ENCODE measurements at regions not wholly inside any gene's neighbourhood (a gene's known extent, or its start where the extent isn't known, plus 50 kb on each side); places are given as distances from the start of the nearest gene placed in this dataset.

DNA sequence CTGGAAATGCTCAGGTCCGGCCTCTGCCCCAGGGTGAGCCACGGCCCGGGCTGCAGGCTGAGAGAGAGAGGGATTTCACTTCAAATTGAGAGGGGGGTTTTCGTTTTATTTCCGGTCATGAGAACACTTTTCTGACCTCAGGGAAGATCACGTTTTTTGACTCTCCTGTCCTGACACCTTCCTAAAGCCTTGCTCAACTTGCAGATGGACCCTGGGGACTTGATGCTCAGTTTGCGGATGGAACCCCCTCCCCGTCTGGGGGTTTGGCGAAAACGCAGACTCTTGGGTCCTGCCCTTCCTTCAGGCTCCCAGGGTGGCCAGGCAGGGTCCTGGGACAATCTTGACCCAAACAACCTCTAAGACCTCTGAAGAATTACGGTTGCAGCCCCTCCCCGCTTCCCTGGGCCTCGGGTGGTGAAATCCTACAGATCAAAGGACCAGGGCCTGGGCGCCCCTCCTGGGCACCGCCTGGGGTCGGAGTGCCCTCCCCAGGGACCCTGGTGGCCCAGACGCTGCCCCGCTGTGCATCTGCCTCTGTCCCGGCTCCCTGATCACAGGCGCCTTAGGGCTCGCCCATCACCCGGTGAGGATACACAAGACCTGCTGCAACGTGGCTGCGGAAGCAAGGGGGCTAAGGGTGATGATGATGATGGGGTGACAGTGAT lies 148.2 kb downstream of the ERMARD start:
- no peak for DNase-seq

DNA sequence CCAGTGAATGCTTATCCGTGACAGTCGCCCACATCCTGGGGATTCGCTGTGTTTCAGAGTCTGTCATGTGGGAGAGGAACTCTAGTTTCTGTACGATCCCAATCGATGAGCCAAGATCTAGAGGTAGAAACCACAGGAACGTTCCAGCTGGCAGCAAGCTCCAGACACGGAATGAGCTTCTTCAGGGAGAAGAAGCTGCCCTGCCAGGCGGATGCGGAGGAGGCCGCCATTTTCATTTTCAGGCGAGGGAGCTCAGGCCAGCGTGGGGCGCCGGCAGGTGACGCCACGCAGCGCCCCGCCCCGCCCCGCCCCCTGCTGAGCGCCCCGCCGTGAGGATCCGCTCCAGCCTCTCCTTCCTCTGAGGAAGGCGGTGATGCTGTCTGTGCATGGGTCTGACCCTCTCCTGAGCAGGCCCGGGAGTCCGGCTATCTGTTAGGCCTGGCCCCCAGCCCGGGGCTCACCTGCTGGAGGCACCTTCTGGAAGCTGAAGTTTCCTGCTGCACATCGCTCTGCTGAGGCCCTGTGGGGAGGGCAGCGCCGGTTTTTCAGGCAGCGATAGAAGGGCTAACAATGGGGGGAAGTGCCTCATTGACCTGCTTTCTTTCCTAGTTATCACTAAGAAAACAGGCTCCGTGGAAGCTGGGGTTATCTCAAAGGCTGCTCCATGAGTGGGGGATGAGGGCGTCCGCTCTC lies 147.5 kb downstream of the ERMARD start:
- DNase-seq, result no peak

DNA sequence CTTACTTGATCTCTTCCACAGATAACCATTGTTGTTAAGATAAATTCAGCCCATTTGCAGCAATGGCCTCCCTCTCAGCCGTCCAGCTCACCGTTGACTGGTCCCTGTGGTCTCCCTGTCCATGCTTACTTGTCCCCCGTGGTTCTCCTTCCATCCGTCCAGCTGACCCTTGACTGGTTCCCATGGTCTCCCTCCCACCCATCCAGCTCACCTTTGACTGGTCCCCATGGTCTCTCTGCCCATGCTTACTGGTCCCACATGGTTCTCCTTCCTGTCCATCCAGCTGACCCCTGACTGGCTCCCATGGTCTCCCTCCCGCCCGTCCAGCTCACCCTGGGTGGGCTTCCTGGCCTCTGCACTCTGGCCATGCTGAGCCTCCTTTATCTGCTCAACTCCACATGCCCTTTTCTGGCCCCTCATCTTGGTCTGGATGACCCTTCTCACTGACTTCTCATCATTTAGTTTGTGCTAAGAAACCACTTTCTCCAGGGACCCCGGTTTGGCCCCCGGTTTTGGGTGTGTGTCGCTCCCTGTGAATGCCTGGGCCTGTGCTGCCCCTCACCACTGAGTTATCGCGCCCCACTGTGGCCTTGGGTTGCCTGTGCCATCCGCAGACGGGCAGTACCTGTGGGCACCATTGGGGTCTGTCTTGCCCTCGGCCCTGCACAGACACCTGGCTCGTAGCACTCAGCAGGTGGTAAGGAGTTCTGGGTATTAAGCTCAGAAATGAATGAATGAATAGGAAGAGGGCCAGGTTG lies 146.4 kb downstream of the ERMARD start:
- no peak for DNase-seq

DNA sequence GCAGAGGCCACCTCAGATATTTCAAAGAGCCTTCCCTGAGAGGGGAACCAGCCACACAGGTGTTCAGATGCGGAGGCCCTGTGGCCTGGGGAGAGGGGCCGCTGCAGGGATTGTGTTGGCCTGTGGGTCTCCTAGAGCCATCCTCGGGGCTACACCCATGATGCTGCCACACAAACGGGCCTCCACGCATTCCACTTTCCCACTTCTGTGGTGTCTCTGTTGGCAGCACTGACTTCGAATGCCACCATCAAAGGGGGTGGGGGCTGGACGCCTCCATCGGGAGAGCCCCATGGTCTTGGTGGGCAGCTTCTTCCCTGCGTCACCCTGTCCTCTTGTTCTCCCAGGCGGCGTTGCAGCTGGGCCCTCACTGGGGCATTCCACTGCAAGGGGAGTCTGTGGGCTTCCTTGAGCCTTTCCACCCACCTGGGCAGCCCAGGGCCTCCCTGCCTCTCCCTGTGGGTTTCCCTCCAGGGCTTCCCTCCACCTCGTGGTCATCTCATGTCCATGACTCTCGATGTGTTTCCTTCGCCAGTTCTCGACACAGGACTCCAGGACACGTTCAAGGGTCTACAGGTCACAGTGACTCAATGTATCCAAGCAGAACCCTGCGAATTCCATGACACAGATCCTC lies 145.5 kb downstream of the ERMARD start:
- no peak for DNase-seq

DNA sequence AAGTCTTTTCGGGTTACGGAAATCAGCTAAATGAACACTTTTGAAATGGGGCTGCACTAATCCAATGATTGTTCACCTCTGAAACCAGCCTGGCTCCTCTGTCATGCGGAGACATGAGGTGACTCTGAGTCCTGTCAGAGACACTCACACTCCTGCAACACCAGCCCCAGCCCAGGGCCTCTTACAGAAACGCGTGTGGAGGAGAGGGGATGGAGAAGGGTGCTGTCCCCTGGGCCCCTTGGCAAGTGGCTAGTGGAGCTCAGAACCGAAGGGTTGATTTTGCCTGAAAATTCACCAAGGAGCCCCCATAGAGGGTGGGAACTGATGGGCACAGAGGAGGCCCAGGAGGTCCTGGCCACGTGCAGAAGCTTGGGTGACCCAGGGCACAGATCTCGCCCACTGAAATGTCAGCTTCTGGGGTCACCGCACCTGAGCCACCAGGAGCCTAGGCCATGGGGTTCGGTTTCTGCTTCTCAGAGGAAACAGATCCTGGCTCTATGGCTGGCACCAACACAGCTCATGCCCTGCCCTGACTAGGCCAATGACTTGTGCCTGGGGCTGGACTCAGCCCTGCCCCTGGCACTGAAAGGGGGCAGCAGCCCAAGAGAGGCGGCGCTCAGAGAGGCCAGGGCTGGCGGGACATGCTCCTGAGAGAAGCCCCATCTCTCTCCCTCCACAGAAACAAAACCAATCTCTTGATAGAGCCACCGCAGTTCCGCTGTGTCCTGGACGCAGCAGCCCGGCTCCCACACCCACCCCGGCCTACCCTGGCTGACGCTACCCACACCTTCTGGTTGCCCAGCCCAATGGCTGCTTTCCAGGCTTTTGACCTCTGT lies 144.7 kb downstream of the ERMARD start:
- DNase-seq, result no peak

DNA sequence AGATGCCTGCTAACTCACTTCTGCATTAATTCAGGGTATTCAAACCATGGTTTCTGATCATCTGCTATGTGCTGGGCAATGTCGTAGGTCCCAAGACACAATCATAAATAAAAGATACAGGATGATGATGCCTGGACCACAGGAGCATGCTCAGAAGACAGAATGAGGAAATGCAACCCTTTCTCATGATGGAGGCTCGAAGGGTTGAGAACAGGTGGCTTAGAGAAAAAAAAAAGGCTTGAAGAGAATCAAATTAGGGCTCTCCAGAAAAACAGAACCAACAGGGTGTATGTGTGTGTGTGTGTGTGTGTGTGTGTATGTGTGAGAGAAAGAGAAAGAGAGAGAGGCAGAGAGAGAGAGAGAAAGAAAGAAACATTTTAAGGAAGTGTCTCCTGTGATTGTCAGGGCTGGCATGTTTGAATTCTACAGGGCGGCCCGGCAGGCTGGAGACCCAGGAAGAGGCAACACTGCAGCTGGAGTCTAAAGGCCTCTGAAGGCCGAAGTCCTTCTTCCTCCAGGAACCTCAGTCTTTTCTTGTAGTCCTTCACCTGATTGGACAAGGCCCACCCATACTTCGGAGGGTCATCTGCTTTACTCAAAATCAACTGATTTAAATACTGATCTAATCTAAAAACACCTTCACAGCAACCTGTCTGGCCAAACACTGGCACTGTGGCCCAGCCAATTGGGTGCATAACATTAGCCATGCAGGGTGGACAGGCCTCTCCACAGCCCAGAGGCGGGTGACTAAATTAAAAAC lies 143.8 kb downstream of the ERMARD start:
- DNase-seq, result no peak

DNA sequence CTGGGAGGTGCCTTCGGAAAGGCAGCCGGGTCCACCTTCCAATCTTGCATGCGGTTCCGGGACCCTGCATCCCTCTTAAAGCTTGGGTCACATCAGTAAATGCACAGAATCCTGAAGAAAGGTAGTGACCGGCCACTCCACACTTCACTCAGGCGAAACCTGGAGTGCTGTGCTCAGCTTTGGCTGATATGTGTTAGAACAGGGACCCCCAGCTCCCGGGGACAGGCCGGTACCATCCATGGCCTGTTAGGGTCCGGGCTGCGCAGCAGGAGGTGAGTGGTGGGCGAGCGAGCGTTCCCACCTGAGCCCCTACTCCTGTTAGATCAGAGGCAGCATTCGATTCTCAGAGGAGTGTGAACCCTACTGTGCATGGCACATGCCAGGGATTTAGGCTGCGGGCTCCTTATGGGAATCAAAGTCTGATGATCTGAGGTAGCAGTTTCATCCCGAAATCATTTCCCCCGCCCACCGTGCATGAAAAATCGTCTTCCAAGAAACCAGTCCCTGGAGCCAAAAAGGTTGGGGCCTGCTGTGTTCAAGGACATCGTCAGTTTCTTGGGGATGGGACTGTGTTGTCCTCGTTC lies 143.0 kb downstream of the ERMARD start:
- DNase-seq, result no peak

DNA sequence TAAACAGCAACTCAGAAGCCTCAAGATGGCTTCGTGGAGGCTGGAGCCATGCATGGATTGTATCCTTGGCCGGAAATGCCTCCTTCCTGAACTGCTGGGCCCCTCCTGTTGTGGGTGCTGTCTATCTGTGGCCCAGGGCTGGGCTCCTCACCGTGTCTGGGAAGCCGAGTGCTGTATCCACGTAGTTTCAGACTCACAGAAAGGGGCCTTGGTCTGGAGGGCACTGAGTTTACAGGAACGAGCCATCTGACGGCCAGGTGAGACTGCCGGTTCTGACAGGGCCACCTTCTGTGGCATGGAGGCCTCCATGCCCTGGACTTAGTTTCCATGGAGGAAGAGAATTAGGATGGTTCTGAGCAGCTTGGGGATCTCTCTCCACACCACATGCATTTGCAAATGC lies 142.2 kb downstream of the ERMARD start:
- DNase-seq, result no peak

DNA sequence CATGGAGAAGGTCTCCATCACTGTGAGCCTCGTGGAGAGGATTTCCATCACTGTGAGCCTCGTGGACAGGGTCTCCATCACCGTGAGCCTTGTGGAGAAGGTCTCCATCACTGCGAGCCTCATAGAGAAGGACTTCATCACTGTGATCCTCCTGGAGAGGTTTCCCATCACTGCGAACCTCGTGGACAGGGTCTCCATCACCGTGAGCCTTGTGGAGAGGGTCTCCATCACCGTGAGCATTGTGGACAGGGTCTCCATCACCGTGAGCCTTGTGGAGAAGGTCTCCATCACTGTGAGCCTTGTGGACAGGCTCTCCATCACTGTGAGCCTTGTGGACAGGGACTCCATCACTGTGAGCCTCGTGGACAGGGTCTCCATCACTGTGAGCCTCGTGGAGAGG lies 140.4 kb downstream of the ERMARD start:
- DNase-seq, result no peak

DNA sequence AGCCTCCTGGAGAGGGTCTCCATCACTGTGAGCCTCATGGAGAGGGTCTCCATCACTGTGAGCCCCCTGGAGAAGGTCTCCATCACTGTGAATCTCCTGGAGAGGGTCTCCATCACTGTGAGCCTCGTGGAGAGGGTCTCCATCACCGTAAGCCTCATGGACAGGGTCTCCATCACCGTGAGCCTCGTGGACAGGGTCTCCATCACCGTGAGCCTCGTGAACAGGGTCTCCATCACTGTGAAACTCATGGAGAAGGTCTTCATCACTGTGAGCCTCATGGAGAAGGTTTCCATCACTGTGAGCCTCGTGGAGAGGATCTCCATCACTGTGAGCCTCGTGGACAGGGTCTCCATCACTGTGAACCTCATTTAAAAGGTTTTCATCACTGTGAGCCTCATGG lies 140.0 kb downstream of the ERMARD start:
- no peak for DNase-seq

DNA sequence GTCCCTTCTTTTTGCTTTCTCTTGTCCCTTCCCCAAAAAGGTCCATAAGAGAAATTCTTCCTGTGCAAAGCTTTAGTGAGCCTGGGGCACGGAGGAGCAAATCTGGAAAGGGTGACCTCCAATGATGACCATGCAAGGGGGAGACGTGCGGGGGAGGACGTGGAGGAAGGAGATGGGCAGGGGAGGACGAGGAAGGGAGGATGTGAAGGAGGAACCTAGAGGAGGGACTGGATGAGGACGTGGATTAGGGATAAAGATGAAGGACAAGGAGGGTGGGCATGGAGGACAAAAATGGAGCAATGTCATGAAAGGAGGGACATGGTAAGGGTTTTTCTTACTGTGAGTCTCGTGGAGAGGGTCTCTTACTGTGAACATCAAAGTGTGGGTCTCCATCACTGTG lies 139.5 kb downstream of the ERMARD start:
- no peak for DNase-seq

DNA sequence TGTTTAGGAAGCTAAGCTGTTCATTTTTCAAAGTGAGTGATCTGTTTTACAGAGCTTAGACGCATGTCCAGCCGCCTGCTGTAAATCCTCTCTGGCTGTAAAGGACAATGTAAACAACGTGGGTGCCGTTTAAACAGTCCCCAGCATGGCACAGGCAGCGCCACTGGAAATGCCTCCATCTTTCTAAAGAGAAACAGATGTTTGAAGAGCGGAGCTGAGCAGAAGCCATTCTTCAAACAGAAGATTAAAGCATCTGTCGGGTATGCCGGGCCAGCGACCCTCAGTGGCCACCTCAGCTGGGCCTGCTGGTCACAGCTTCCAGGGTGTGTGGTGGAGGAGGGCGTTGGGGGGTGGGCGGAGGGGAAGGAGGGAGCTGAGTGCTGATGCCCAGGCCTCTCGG lies 138.6 kb downstream of the ERMARD start:
- no peak for DNase-seq

DNA sequence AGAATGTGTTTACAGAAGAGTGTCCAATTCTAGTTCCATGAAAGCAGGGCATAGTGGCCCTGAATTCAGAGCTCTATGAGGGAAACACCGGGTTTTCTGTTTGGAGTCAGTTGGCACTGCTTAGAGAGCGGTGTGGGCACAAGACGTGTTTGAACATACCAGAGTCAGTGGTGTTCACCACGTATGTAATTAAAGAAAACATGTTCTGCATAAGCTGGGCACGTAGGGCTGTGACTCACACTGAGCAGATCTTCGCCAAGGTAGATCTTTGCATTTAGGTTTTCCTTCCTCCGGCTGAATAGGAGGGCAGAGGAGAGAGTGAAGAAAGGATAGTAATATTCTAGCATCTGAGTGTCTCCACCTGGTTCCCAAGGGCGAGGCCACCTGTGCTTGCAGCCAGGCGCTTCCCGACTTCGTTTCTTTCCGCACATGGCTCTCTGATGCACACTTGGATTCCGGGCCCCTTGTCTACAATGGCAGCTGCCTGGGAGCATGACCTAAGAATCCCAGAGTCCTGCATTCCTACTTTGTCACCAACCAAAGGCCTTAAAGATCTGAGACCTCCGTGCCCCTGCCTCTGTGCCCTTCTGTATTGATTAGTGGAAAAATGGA lies 136.2 kb downstream of the ERMARD start:
- no peak for DNase-seq

DNA sequence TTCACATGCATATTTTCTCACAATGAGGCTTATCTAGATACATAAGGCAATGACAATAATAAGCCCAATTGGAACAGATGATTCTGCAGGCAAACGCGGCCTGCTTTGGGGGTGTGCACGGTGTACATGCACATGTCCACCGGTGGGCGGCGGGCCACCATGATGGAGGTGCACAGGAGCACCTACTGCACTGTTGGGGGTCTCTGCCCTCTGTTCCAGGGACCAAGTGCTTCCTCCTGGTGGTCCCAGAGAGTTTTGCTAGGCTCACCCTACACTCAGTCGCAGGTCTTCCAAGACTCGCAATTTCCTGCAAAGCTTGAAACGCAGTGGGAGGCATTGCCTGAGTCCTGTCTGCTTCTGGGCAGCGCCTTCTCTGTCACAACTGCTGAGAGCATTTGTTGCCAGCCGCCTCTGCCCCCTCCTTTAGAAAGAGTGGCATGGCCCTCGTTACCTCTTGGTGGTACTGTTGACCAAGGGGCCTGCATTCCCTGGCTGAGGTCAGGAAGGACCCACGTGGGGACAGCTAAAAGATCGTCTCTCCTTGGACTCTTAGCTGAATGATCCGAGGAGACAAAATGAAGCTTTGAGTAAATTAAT lies 135.3 kb downstream of the ERMARD start:
- no peak for DNase-seq

DNA sequence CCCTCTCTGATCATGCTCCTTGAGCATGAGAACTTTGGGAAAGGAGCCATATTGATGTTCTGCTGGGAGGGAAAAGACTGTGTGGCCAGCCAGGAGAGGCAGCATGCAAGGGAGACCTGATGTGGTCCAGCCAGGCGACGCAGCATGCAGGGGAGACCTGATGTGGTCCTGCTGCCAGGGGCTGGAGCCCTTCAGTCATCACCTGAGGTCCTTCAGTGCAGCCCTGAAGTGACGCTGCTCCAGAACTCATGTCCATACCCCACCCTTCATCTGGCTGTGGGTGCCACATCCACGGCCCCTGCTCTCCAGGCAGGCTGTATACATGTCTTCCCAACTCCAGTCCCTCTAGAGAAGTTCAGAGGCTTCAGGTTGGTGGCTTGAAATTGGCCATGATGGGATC lies 134.4 kb downstream of the ERMARD start:
- no peak for DNase-seq

DNA sequence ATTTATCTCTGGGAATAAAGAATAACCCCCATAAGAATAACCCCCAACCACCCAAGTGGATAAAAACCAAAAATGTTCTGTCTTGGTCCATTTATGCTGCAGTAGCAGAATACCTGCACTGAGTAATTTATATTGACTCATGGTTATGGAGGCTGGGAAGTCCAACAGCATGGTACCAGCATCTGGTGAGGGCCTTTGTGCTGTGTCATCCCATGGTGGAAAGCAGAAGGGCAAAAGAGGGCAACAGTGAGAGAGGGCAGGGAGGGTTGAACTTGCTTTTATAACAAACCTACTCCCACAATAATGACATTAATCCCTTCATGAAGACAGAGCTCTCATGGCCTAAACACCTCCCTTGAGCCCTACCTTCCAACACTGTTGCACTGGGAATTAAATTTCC lies 133.7 kb downstream of the ERMARD start:
- DNase-seq, result no peak

DNA sequence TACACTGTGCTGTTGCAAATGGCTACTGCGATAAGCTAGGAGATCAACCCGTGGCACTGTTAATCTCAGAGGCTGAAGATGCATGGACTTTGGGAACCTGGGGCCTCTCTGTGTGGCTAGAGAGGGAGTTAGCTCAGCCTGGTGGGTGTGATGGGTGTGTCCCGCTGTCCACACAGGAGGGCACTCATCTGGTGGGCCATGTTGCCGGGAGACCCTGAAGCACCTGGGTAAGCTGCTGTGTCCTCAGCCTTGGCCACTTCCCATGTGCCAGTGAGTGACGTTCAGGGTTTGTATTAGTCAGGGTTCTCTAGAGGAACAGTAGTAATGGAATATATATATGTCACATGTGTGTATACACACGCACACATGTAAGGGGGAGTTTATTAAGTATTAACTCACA lies 132.7 kb downstream of the ERMARD start:
- DNase-seq, result no peak

DNA sequence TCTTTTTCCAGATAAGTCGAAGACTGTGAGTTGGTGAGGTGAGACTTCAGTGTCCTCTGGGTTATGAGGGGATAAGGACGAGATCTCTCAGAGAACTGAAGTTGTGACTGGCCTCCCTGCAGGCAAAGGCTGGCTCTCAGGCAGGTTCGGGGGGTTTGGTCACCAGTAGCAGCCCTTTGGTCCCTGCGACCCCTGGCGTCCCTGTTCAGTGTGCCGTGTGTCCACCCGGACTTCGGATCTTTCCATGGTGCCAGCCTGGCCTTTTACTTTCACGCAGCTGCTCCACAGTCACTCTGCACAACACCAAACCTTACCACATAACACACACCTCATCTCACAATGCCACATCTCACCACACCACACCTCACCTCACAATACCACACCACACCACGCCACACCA lies 131.9 kb downstream of the ERMARD start:
- DNase-seq, result no peak

DNA sequence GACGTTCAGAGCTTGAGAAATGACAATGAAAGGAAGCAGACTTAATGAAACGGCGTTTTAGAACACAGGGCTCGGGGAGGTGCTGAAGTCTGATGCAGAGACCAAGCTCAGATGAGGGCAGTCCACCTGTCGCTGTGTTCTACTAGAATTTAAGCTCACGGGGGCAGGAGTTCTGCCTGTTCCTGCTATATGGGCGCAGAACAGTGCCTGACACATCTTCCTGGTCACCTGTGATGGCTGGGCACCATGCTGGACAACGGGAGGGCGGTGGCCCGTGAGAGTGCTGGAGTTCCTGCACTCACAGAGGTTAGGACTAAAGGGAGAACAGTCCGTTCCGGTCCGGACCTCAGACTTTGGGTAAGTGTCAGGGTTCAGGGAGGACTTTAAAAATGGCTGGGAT lies 130.6 kb downstream of the ERMARD start:
- DNase-seq, result no peak

DNA sequence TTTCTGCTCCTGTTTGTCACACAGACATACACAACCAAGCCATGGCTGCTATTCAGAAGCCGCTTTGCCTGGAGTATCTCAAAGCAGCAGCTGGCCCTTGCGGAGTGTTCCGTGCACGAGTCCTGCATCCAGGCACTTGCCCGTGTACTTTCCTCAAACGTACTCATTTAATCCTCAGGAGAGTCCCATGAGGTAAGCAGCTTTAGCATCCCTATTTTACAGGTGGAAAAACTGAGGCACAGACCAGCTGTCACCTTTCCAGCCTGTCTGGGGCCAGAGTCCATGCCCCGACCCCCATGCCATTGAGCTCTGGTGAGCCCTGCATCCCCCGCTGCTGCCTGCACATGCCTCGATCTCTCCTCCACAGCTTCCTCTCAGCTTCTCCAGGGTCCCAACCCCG lies 130.0 kb downstream of the ERMARD start:
- no peak for DNase-seq

DNA sequence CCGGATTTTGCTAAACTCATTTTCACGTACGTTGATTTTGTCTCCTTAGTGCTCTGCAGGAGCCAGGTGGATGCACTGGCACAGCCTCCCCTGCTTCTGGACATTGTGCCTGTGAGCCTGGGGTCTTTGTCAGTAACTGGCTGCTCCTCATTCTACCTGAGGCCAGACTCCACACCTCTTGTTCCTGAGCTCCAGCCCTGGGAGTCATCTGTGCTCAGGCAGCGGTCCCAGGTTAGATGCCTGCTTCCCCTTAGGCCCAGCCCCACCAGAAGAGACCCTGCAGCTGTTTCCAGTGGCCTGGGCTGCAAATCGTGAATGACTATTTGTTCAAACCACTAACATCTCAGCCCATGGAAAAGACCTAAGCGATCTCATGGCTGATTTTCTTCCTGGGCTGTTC lies 129.1 kb downstream of the ERMARD start:
- DNase-seq, result no peak
